GM23248 (cell line): ENCODE measurements at regions not wholly inside any gene's neighbourhood (a gene's known extent, or its start where the extent isn't known, plus 50 kb on each side); places are given as distances from the start of the nearest gene placed in this dataset.

Experiments
- DNase-seq: peaks from one replicate; pipeline ENCODE4 v3.0.0-alpha.2; 2015
- H2AFZ ChIP-seq: fragments of 200-600 bp; sonication (generic); 2 replicates; pipeline ENCODE4 v1.6.1; 2016; ENCODE audit warnings: antibody characterized with exemption
- H3F3A ChIP-seq: fragments of 200-600 bp; sonication (generic); 2 replicates; pipeline ENCODE4 v1.6.1; 2016; ENCODE audit warnings: mild to moderate bottlenecking, antibody characterized with exemption, mixed run types; ENCODE audit not compliant: insufficient read depth
- H3K27ac ChIP-seq: fragments of 200-600 bp; sonication (generic); 2 replicates; pipeline ENCODE4 v1.5.1; 2016; ENCODE audit warnings: mild to moderate bottlenecking
- H3K27me3 ChIP-seq: fragments of 200-600 bp; sonication (generic); replicated peaks from 2 replicates; pipeline ENCODE4 v1.6.1; 2016; ENCODE audit warnings: mild to moderate bottlenecking; ENCODE audit not compliant: insufficient read depth
- H3K36me3 ChIP-seq: fragments of 200-600 bp; sonication (generic); 2 replicates; pipeline ENCODE4 v1.6.1; 2016; ENCODE audit warnings: low read depth, mild to moderate bottlenecking
- H3K4me1 ChIP-seq: fragments of 200-600 bp; sonication (generic); 2 replicates; pipeline ENCODE4 v1.6.1; 2016; ENCODE audit warnings: mild to moderate bottlenecking; ENCODE audit not compliant: insufficient read depth
- H3K4me2 ChIP-seq: fragments of 200-600 bp; sonication (generic); one replicate; pipeline ENCODE4 v1.6.1; 2016; ENCODE audit warnings: mild to moderate bottlenecking; ENCODE audit not compliant: unreplicated experiment
- H3K4me3 ChIP-seq: fragments of 200-600 bp; sonication (generic); 2 replicates; pipeline ENCODE4 v1.5.1; 2016; ENCODE audit warnings: mild to moderate bottlenecking
- H3K79me2 ChIP-seq: fragments of 200-600 bp; sonication (generic); 2 replicates; pipeline ENCODE4 v1.6.1; 2016; ENCODE audit warnings: mild to moderate bottlenecking; ENCODE audit not compliant: insufficient read depth
- H3K9ac ChIP-seq: fragments of 200-600 bp; sonication (generic); 2 replicates; pipeline ENCODE4 v1.6.1; 2016; ENCODE audit warnings: mild to moderate bottlenecking
- H3K9me2 ChIP-seq: fragments of 200-600 bp; sonication (generic); 2 replicates; pipeline ENCODE4 v1.6.1; 2016; ENCODE audit warnings: mixed run types, mild to moderate bottlenecking, moderate library complexity; ENCODE audit not compliant: insufficient read depth
- H3K9me3 ChIP-seq: fragments of 200-600 bp; sonication (generic); one replicate; pipeline ENCODE4 v1.6.1; 2017; ENCODE audit warnings: low read depth
- H4K20me1 ChIP-seq: fragments of 200-600 bp; sonication (generic); 2 replicates; pipeline ENCODE4 v1.6.0; 2016; ENCODE audit not compliant: insufficient read depth
- EZH2 ChIP-seq: fragments of 200-600 bp; sonication (generic); IDR thresholded peaks from 2 replicates; pipeline ENCODE4 v1.6.1; 2018; ENCODE audit warnings: antibody characterized with exemption, mild to moderate bottlenecking; ENCODE audit not compliant: insufficient read depth, poor library complexity, severe bottlenecking
- EZH2phosphoT487 ChIP-seq: fragments of 200-600 bp; sonication (generic); IDR thresholded peaks from 2 replicates; pipeline ENCODE4 v1.6.1; 2018; ENCODE audit warnings: antibody characterized with exemption, moderate library complexity, mild to moderate bottlenecking, low read depth; ENCODE audit not compliant: insufficient read depth
- WGBS, 2 experiments: methylation state at CpG; one replicate each; pipeline ENCODE4 v1.1.6; 2015 to 2017; ENCODE audit warnings: low lambda C conversion rate in 2 of 2, low coverage in 1 of 2; ENCODE audit errors: missing lambda C conversion rate in 2 of 2; 5-methylcytosine and 5-hydroxymethylcytosine counted together
- in situ Hi-C: fragments of 300-500 bp; cut with MboI; formaldehyde crosslinking; loops from 2 replicates; pipeline ENCODE4 v1.15.0; 2020

DNA sequence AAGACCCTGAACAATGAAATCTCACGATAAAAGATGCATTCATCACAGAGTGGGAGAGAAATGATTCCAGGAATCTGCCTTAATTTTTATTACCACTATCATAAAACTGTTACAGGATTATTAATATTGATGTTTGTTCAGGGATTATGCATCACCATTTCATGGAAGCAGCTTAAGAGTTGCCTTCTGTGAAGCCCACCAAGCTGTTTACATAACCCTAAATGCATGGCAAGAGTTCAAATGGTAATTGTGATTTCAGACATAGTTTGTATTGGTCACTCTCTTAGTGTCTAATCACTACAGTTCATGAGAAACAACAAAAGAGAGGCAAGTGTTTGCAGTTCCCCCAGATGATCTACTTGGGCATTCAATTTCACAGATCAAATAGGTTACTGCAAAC lies 527.7 kb downstream of the RPS29 start:
- Histone ChIP-seq H3K9me3 (no peaks in the 10 kb centered on the region), H3K27ac (no peak overlapping the region), H3K9me2 (no peaks in the 10 kb centered on the region), H3K4me3 (no peak overlapping the region), H3K4me2 (no peak overlapping the region), H3F3A (no peaks in the 10 kb centered on the region), H3K79me2 (no peaks in the 10 kb centered on the region), H4K20me1 (no peaks in the 10 kb centered on the region), H3K27me3 (no peaks in the 10 kb centered on the region), H3K36me3 (no peaks in the 10 kb centered on the region), H3K4me1 (no peaks in the 10 kb centered on the region), H2AFZ (no peak overlapping the region), H3K9ac (no peak overlapping the region)
- WGBS, 2 experiments = 12 to 24% methylated on average over 1 of the region's 1 CpG
- TF ChIP-seq EZH2 (no peak), EZH2phosphoT487 (no peak)
- in situ Hi-C loops = no loop called here
- no peak for DNase-seq

DNA sequence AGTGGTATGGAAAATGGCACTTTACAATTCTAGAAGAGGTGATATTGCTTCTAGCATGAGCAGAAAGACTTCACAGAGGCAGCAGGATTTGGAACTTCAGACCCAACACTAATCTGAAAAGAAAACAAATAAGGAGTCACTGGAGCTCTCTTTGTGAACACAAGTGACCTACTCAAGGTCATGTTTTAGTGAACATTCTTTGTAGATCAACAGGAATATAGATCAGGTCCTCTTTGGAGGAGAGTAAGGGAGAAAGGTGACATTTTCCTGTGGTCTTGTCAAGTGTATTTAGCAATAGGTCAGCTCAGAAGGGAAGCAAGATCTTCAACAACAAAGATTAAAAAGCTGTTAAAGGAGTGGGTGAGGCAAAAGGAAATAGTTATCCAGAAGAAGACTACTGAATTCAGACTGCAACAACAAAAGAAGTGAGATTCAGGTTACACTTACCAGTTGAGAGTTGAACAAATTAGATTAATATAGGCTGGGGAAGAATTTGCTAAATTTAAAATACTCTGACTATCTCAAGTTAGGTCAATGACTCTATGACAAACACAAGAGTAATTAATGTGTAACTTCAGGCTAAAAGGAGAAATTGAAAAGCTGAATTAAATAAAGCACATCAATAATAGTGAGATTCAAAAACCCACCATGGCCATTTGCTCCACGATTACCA lies 528.2 kb downstream of the RPS29 start:
- Histone ChIP-seq H4K20me1 (no peaks in the 10 kb centered on the region), H3K9ac (no peak overlapping the region), H3F3A (no peaks in the 10 kb centered on the region), H3K9me3 (no peaks in the 10 kb centered on the region), H3K9me2 (no peaks in the 10 kb centered on the region), H3K27ac (no peak overlapping the region), H3K4me2 (no peak overlapping the region), H3K27me3 (no peaks in the 10 kb centered on the region), H3K4me1 (no peaks in the 10 kb centered on the region), H2AFZ (no peak overlapping the region), H3K36me3 (no peaks in the 10 kb centered on the region), H3K79me2 (no peaks in the 10 kb centered on the region), H3K4me3 (no peak overlapping the region)
- in situ Hi-C loops = no loop called here
- no peak for DNase-seq
- TF ChIP-seq EZH2 (no peak), EZH2phosphoT487 (no peak)
- WGBS, 2 experiments = 5% methylated on average over 1 of the region's 1 CpG

GRCh38 chr14:49056021-49056420 lies 530.2 kb downstream of the RPS29 start:
- H3F3A ChIP-seq = no peaks in the 10 kb centered on the region
- H3K4me1 ChIP-seq = no peaks in the 10 kb centered on the region
- H3K9ac ChIP-seq = no peak overlapping the region
- H4K20me1 ChIP-seq = no peaks in the 10 kb centered on the region
- in situ Hi-C loops = no loop called here
- WGBS, 2 experiments = 0 to 8% methylated on average over 1 of the region's 1 CpG
- no peaks in the 10 kb centered on the region for H3K79me2 ChIP-seq
- H3K36me3 ChIP-seq = no peaks in the 10 kb centered on the region
- DNase-seq = no peak
- no peaks in the 10 kb centered on the region for H3K9me3 ChIP-seq
- no peaks in the 10 kb centered on the region for H3K27me3 ChIP-seq
- H2AFZ ChIP-seq = no peak overlapping the region
- H3K4me3 ChIP-seq = no peak overlapping the region
- no peak overlapping the region for H3K4me2 ChIP-seq
- no peaks in the 10 kb centered on the region for H3K9me2 ChIP-seq
- no peak overlapping the region for H3K27ac ChIP-seq
- TF ChIP-seq EZH2phosphoT487 = no peak
- no peak for TF ChIP-seq EZH2

DNA sequence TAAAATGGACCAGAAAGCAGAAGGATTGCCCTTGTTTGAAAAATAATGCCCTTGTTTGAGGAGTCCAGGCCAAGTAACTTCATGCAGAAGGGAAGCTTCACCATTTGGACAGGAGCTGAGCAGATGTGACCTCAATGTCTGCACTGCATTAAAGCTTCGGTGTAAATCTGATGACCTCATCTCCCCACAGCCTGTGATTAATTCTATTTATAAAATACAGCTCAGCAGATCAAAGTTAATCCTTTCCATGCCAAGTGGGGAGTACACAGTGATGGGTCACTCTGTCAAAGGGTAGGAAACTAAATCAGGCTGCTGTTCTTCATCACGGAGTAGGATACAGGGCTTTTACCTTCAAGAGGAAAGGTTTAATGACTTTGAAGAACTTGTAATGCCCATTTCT lies 533.7 kb downstream of the RPS29 start:
- Histone ChIP-seq H3K36me3 (no peaks in the 10 kb centered on the region), H3K4me2 (no peak overlapping the region), H4K20me1 (no peaks in the 10 kb centered on the region), H3F3A (no peaks in the 10 kb centered on the region), H2AFZ (no peak overlapping the region), H3K27ac (no peak overlapping the region), H3K9me2 (no peaks in the 10 kb centered on the region), H3K4me1 (no peaks in the 10 kb centered on the region), H3K9ac (no peak overlapping the region), H3K27me3 (no peaks in the 10 kb centered on the region), H3K9me3 (no peaks in the 10 kb centered on the region), H3K4me3 (no peak overlapping the region), H3K79me2 (no peaks in the 10 kb centered on the region)
- 14 to 22% methylated on average over 2 of the region's 2 CpGs for WGBS, 2 experiments
- in situ Hi-C loops = no loop called here
- TF ChIP-seq EZH2 = no peak
- no peak for TF ChIP-seq EZH2phosphoT487
- peak; percentile 36 for DNase-seq
